Stimulated activated CD8-positive, alpha-beta memory T cell treated with anti-CD3 and anti-CD28 coated beads, Interleukin-4, amount 100 ng/mL, for 1 hour (primary cell): ENCODE measurements at regions not wholly inside any gene's neighbourhood (a gene's known extent, or its start where the extent isn't known, plus 50 kb on each side); places are given as distances from the start of the nearest gene placed in this dataset.

ENCODE experiments used
- DNase-seq, 2 donors: peaks; one replicate each; pipeline ENCODE4 v3.0.0-alpha.2; 2020; ENCODE audit warnings: low read depth in 2 of 2, low spot score in 1 of 2

DNA sequence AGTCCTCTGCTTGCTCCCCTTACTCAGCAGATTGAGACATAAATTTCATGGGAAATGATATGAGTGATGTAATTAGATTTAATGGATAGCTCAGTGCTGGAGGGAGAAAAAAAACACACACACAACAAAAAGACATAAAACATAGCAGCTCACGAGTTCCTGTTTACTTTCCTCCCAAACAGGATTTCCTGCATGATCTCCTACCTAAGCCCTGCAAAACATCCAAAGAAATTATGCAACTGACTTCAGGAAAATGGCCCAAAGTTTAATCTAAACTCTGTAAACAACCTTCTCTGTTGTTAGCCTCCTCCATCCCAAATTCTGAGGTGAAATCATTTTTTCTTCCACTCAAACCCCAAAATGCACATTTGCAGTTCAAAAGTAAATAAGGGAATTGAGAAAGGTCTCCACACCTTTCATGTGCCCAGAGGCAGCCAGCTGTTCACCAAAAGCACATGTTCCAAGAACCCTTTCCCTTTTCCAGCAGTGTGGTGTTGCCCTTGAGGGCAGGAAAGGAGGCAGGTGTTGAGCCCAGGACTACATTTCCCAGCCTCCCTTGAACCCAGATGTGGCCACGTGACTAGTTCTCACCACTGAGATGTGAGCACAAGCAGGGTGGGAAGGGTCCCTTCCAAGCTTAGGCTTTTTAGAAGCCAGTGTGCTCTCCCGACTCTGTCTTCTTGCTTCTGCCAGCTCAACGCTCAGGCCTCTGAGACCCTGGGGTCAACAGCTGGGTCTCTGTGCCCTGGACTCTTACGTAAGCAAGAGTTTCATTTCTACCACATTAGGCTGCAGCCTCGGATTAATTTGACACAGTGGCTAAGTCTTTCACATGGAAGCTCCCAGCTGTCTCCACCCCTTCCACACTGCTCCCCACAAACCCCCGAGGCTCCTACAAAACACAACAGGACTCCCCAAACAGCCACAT lies 301.2 kb downstream of the CTTN start:
- no peak for DNase-seq

- DNase-seq, result no peak
Observed at GRCh38 chr11:70700453-70700852, 302.1 kb downstream of the CTTN start.

GRCh38 chr11:70700871-70701270 lies 302.5 kb downstream of the CTTN start:
- no peak for DNase-seq

DNA sequence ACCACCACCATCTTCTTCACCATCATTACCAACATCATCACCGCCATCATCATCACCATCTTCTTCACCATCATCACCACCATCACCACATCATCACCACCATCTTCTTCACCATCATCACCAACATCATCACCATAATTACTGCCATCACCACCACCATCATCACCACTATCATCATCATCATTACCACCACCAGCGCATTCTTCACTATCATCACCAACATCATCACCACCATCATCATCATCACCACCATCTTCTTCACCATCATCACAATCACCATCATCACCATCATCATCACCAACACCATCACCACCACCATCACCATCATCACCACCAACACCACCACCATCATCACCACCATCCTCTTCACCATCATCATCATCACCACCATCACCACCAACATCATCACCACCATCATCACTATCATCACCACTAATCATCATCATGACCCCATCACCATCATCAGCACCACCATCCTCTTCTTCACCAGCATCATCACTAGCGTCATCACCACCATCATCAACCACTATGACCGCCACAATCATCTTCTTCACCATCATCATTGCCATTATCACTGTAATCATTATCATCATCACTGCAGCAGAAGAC lies 303.8 kb downstream of the CTTN start:
- no peak for DNase-seq

DNA sequence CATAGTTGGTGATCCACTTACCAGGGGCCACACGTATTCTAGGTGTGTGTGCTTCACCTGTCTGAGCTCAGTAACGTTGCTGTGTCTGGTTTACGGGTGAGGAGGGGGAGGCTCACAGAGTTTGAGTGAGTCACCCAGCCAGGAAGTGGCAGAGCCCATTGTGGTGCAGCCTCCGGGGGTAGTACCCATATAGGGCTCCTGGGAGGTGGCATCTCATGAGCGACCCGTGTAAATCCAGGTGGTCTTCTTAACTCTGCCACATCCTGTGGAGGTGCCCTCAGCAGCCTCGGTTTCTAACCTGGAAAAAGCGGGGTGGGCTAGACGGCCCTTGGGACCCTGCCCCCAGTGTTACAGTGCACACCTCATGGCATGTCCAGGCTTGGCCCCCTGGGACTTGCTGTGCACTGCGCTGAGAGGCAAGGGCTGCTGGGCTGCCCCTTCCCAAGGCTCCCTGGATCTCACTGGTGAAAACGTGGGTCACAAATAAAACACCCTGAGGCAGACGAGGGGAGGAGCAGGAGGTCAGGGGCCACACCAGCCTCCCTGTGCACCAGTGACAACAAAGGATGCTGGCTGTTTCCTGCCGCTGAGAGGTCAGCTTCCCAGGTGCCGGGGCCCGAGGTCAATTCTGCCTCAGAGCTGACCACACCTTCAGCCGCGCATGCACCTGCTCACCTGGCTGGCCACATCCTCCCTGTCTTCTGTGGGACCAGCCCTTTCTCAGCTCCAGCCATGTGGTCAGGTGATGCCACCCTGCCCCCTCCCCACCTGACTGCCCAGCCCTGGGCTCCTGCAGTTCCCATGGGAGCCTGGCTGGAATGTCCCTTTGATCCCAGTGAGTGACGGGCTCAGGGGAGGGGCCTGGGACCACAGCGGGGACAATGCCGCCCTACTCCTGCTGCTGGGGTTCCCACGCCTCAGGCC lies 305.1 kb downstream of the CTTN start:
- no peak for DNase-seq

- no peak for DNase-seq
Observed at GRCh38 chr11:70705097-70705496, 306.8 kb downstream of the CTTN start.

DNA sequence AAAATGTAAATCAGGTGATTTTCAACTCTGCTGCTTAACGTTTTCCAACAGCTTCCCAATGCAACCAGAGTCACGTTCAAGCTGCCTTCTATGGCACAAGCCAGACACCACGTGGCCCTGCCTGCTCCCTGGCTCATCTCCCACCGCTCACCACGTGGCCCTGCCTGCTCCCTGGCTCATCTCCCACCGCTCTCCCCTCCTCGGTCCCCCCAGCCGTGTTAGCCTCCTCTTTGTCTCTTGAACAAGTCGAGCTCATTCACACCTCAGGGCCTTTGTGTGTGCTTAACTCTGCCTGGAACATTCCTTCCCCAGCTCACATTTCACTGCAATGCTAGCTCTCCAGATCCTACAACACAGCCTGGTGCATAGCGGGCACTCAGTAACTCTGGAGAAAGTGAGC lies 307.6 kb downstream of the CTTN start:
- DNase-seq, result no peak

GRCh38 chr11:70707821-70708220 lies 309.5 kb downstream of the CTTN start:
- DNase-seq, result no peak

GRCh38 chr11:70709596-70709995 lies 311.3 kb downstream of the CTTN start:
- DNase-seq, result no peak

DNA sequence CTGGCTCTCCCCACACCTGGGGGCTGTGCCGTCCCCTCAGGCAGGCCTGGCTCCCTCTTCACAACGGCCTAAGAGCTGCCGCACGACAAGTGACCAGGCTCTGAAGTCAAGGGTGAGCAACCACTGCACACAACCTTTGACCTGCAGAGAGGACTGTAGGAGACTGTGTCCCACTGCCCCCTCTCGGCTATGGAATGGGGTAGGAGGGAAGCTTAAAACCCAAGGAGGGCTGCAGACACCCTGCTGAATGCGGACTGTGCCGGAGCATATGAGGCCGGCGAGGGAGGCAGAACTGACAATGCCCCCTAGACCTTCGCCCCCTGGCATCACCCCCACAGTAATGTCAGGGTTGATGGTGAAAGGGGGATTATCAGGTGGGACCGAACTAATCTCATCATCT lies 311.9 kb downstream of the CTTN start:
- no peak for DNase-seq

GRCh38 chr11:70710601-70711000 lies 312.3 kb downstream of the CTTN start:
- DNase-seq, result no peak

- DNase-seq, result no peak
Observed at GRCh38 chr11:70711095-70711910, 313.0 kb downstream of the CTTN start.

DNA sequence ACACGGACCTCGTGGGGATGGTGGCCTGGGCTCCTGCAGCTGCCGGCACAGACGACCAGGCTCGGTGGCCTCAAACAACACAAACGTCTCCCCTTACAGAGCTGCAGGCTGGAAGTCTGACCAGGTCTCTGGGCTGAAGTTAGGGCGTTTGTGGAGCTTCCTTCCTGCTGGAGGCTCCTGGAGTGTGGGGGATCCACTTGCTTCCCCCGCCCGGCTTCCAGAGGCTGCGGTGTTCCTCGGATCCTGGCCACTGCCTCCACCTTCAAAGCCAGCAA lies 313.5 kb downstream of the CTTN start:
- DNase-seq, result no peak

DNA sequence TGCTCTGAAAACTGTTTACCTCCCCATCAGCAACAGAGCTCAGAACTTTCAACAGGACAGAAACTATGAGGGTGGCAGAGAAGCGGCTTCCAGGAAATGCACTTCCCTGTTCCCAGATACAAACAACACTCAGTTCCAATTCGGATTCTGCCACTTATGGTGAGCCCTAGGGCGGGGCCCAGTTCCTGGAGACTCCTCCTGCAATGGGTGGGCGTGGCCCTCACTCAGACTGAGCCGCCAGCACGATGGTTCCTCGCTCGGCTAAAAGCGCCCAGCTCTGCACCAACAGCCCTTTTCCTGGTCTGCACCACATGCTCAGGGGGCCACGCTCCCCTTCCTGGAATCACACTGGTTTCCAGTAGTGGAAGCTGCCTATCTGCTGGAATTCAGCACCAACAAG lies 314.1 kb downstream of the CTTN start:
- no peak for DNase-seq

DNA sequence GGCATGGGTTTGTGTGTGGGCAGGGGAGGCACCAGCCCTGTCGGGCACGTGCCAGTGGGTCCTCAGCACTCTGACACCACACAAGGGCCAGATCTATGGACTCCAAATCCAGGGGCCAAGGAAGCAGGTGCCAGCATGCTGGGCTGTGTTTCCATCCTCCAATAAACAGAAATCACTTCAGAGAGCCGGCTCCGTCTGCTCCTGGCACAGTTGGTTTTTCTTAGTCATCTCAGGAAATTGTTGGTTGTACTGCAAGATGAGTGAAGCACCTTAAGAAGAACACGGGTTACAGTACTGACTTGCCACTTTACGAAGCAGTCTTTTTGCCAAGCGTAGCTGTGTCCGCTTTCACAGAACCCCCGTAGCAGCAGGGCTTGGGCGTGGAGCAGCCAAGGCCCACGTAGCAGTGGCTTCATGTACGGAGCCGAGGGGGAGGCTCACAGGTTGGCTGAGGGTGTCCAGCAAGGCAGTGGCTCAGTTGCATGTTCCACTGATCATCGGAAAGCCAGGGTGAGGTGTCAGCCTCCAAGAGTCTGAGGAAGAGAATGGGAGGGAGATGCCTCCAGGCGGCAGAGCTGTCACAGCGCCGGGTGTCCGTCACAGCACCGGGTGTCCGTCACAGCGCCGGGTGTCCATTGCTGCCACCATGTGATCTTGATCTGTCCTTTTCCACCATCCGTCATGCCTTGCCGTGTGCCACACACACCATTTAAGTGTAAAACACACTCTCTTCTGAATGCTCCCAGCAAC lies 314.9 kb downstream of the CTTN start:
- DNase-seq, result no peak

DNA sequence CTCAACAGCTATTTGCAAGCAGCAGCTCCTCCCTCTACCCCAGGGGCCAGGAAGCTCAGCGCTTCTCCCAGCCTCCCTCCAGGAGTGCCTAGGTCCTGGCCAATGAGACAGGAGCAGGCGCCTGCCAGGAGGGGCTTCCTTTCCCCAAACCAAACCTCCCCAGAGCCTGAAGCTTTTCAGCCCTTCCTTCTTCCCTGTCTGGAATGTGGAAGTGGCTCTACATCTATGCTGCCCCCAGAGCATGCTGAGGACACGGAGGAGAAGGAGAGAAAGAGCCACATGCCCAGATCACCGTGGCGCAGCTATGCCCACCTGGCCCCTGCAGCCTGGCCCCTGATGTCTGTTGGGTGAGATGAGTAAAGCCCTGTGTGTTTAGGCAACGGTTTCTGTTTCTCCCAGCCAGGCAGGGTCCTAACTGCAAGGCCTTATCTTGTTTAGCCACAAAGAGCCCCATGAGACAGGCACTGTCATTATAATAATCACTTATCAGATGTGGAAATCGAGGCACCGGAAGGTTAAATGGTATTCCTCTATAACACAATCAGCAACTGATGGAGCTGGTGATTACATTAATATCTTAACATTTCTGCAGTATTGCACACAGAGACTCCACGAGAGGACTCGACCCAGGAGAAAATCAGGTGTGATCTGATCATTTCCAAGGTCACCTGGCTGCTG lies 315.8 kb downstream of the CTTN start:
- DNase-seq, result no peak

GRCh38 chr11:70715166-70715951 lies 317.0 kb downstream of the CTTN start:
- DNase-seq, result no peak

DNA sequence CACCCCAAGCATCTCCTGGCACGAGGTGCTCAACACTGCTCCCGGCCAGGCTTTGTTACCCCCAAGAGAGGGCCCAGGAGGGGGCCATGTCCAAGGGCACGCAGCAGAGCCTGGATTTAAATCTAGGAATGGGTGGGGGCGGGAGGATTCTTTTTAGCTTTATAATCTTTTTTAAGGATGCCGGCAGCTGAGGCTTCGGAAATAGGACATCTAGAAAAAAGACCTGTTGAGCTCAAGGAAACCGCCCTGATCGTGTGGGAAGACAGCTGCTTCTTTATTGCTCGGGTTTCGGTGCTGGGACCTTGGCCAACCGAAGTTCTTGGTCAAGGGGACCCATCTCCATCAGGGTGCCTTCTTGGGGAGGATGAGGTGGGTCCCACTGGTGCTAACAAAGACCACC lies 317.9 kb downstream of the CTTN start:
- DNase-seq, result no peak
